ENCODE measurements at regions not wholly inside any gene's neighbourhood (a gene's known extent, or its start where the extent isn't known, plus 50 kb on each side); places are given as distances from the start of the nearest gene placed in this dataset.
"Not testable (repeated sequence)": the region's sequence is repeated elsewhere in the genome, so short reads cannot be mapped to it uniquely, and the experiment has no call there.

DNA sequence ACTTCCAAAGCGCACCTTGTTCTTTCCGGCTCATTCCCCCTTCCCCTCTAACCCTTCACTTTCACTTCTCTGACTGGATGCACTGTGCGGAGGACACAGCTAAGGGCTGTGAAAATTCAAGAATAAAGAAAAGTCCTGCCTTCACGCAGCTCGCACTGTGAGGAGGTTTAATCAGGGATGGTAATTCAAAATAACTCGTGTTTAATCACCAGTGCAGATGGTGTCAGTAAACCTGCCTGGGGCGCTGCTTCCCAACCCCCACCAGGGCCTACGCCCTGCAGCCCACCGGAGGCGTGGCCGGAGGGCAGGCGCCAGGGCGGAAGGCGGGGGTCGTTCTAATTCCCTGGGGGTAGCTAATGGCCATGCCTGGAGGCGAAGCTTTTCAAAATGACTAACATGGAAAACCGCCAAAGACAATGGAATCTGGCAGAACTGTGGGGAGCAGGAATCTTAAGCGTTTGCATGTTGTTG lies 136.6 kb upstream of the NBPF19 start:
- TF ChIP-seq, protein P1, sequence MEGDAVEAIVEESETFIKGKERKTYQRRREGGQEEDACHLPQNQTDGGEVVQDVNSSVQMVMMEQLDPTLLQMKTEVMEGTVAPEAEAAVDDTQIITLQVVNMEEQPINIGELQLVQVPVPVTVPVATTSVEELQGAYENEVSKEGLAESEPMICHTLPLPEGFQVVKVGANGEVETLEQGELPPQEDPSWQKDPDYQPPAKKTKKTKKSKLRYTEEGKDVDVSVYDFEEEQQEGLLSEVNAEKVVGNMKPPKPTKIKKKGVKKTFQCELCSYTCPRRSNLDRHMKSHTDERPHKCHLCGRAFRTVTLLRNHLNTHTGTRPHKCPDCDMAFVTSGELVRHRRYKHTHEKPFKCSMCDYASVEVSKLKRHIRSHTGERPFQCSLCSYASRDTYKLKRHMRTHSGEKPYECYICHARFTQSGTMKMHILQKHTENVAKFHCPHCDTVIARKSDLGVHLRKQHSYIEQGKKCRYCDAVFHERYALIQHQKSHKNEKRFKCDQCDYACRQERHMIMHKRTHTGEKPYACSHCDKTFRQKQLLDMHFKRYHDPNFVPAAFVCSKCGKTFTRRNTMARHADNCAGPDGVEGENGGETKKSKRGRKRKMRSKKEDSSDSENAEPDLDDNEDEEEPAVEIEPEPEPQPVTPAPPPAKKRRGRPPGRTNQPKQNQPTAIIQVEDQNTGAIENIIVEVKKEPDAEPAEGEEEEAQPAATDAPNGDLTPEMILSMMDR (IDR thresholded peaks at IDR 0.05) = not testable (repeated sequence)
- TF ChIP-seq POLR2A, EP300, POLR2AphosphoS5 (IDR thresholded peaks at IDR 0.05): not testable (repeated sequence)
